ENCODE measurements at regions not wholly inside any gene's neighbourhood (a gene's known extent, or its start where the extent isn't known, plus 50 kb on each side); places are given as distances from the start of the nearest gene placed in this dataset.

DNA sequence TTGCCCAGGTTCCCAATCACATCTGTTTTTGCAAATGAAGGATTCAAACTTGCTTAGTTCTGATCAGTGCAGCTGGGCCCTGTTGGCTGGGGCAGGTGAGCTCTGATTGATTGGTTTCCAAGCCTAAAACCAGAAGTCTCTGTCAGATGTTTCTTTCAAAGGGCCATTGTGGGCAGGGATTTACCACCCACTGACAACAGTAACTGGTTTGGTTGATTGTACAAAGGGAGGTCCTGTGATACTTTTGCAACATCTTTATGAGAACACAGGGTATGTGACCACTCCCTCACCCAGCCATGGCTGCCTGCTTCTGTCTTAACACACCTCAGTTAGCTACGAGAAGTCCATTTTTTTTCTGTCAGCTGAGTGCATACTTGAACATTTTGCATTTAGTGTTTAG, 184.1 kb downstream of the FLRT2 start:
- no peak for TF ChIP-seq CTCF (IDR thresholded peaks at IDR 0.05)
- no peak for TF ChIP-seq SIN3A (IDR thresholded peaks at IDR 0.05; ENCODE audit: borderline replicate concordance, insufficient read depth, low read depth, low read length)
- no peak for TF ChIP-seq POLR2AphosphoS5 (IDR thresholded peaks at IDR 0.05; ENCODE audit: low read depth, low read length)
- TF ChIP-seq, protein P1, sequence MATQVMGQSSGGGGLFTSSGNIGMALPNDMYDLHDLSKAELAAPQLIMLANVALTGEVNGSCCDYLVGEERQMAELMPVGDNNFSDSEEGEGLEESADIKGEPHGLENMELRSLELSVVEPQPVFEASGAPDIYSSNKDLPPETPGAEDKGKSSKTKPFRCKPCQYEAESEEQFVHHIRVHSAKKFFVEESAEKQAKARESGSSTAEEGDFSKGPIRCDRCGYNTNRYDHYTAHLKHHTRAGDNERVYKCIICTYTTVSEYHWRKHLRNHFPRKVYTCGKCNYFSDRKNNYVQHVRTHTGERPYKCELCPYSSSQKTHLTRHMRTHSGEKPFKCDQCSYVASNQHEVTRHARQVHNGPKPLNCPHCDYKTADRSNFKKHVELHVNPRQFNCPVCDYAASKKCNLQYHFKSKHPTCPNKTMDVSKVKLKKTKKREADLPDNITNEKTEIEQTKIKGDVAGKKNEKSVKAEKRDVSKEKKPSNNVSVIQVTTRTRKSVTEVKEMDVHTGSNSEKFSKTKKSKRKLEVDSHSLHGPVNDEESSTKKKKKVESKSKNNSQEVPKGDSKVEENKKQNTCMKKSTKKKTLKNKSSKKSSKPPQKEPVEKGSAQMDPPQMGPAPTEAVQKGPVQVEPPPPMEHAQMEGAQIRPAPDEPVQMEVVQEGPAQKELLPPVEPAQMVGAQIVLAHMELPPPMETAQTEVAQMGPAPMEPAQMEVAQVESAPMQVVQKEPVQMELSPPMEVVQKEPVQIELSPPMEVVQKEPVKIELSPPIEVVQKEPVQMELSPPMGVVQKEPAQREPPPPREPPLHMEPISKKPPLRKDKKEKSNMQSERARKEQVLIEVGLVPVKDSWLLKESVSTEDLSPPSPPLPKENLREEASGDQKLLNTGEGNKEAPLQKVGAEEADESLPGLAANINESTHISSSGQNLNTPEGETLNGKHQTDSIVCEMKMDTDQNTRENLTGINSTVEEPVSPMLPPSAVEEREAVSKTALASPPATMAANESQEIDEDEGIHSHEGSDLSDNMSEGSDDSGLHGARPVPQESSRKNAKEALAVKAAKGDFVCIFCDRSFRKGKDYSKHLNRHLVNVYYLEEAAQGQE (IDR thresholded peaks at IDR 0.05; ENCODE audit: insufficient read depth in 1 of 2, low read depth in 2 of 2, low read length in 1 of 2), result no peak
- no peak for TF ChIP-seq TCF7L2 (IDR thresholded peaks at IDR 0.05; ENCODE audit: low read depth, low read length)

Measured in Panc1 (cell line).